ENCODE measurements at regions not wholly inside any gene's neighbourhood (a gene's known extent, or its start where the extent isn't known, plus 50 kb on each side); places are given as distances from the start of the nearest gene placed in this dataset.

DNA sequence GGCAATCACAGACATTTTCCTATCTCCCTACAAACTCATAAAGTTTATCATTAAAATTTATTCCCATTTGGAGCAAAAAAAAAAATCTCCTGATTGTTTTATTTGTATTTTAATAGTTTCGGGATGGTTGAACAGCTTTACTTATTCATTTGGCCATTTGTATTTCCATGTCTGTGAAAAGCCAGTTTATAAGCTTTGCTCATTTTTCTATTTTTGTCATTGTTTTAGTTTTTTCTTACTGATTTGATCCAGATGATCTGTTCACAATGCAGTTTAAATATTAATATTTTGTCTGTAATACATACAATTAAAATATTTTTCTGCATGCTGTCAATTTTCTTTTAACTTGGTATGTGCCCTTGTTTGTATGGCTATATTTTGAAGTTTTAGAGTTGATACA, 65.2 kb upstream of the CCN2 start:
- no peak overlapping the region for H3K27ac ChIP-seq (ENCODE audit: control insufficient read depth, insufficient read depth, low read length)
- H3K9me3 ChIP-seq (ENCODE audit: control insufficient read depth, low read depth, low read length), result no peaks in the 10 kb centered on the region
- H3K27me3 ChIP-seq (ENCODE audit: control insufficient read depth, extremely low read depth, insufficient read depth, low read length), result no peaks in the 10 kb centered on the region
- no peaks in the 10 kb centered on the region for H3K4me1 ChIP-seq (ENCODE audit: control insufficient read depth, extremely low read depth, insufficient read depth, low read length)
- H3K9me1 ChIP-seq (ENCODE audit: control insufficient read depth, extremely low read depth, insufficient read depth, low read length), result no peaks in the 10 kb centered on the region
- no peak overlapping the region for H3K4me3 ChIP-seq (ENCODE audit: control insufficient read depth in 2 of 3, extremely low read depth in 1 of 3, insufficient read depth in 2 of 3, low read depth in 1 of 3, low read length in 3 of 3)
- no peak for DNase-seq (ENCODE audit: low read depth, low spot score)
- no peak for FAIRE-seq
- no peaks in the 10 kb centered on the region for H3K79me2 ChIP-seq (ENCODE audit: control insufficient read depth, insufficient read depth, low read length)
- no peak overlapping the region for H2AFZ ChIP-seq (ENCODE audit: control insufficient read depth, low read length)
- TF ChIP-seq, protein P1, sequence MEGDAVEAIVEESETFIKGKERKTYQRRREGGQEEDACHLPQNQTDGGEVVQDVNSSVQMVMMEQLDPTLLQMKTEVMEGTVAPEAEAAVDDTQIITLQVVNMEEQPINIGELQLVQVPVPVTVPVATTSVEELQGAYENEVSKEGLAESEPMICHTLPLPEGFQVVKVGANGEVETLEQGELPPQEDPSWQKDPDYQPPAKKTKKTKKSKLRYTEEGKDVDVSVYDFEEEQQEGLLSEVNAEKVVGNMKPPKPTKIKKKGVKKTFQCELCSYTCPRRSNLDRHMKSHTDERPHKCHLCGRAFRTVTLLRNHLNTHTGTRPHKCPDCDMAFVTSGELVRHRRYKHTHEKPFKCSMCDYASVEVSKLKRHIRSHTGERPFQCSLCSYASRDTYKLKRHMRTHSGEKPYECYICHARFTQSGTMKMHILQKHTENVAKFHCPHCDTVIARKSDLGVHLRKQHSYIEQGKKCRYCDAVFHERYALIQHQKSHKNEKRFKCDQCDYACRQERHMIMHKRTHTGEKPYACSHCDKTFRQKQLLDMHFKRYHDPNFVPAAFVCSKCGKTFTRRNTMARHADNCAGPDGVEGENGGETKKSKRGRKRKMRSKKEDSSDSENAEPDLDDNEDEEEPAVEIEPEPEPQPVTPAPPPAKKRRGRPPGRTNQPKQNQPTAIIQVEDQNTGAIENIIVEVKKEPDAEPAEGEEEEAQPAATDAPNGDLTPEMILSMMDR (optimal IDR thresholded peaks at IDR 0.05 in 1 of 3, IDR thresholded peaks at IDR 0.05 in 1 of 3, conservative IDR thresholded peaks at IDR 0.05 in 1 of 3; ENCODE audit: extremely low read depth in 1 of 3, insufficient read depth in 2 of 3, low read length in 3 of 3), result no peak
- TF ChIP-seq EZH2 (IDR thresholded peaks at IDR 0.05; ENCODE audit: low read length), result no peak
- H3K36me3 ChIP-seq (ENCODE audit: control insufficient read depth in 2 of 2, extremely low read depth in 1 of 2, insufficient read depth in 2 of 2, low read length in 2 of 2), result no peaks in the 10 kb centered on the region
- dilution Hi-C loops (cut with MboI; ENCODE audit: extremely low pct_ligation_motif_present, low sequenced_read_pairs), result no loop called here
- H4K20me1 ChIP-seq (ENCODE audit: control insufficient read depth, extremely low read depth, insufficient read depth, low read length), result no peaks in the 10 kb centered on the region
- no peak overlapping the region for H3K9ac ChIP-seq (ENCODE audit: control insufficient read depth, extremely low read depth, insufficient read depth, low read length)
- no peak overlapping the region for H3K4me2 ChIP-seq (ENCODE audit: control insufficient read depth, extremely low read depth, insufficient read depth, low read depth, low read length)

DNA sequence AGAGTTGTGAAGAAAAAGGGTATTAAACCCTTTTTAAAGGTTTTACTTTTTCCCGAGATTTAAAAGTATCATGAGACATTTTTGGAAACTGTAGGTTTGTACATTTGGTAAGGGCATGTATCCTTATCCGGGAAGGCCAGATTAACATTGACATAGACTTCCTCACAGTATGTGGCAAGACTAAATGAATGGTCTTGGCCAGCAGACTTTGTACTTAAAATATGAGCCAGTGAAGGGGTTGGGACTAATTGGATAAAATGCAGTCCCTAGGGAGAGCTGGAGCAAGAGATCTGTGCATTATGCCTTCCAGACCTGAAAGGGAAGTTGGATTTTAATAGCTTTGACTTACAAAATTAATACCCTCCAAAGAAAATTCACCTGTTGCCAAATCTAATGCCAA, 60.4 kb upstream of the CCN2 start:
- no peak overlapping the region for H3K4me3 ChIP-seq (ENCODE audit: control insufficient read depth in 2 of 3, extremely low read depth in 1 of 3, insufficient read depth in 2 of 3, low read depth in 1 of 3, low read length in 3 of 3)
- no peaks in the 10 kb centered on the region for H3K36me3 ChIP-seq (ENCODE audit: control insufficient read depth in 2 of 2, extremely low read depth in 1 of 2, insufficient read depth in 2 of 2, low read length in 2 of 2)
- H3K79me2 ChIP-seq (ENCODE audit: control insufficient read depth, insufficient read depth, low read length), result no peaks in the 10 kb centered on the region
- H3K27ac ChIP-seq (ENCODE audit: control insufficient read depth, insufficient read depth, low read length), result no peak overlapping the region
- no peaks in the 10 kb centered on the region for H3K27me3 ChIP-seq (ENCODE audit: control insufficient read depth, extremely low read depth, insufficient read depth, low read length)
- no peak overlapping the region for H3K4me2 ChIP-seq (ENCODE audit: control insufficient read depth, extremely low read depth, insufficient read depth, low read depth, low read length)
- FAIRE-seq (no peak), DNase-seq (ENCODE audit: low read depth, low spot score) (no peak)
- H3K9ac ChIP-seq (ENCODE audit: control insufficient read depth, extremely low read depth, insufficient read depth, low read length), result no peak overlapping the region
- H4K20me1 ChIP-seq (ENCODE audit: control insufficient read depth, extremely low read depth, insufficient read depth, low read length), result no peaks in the 10 kb centered on the region
- no peak overlapping the region for H2AFZ ChIP-seq (ENCODE audit: control insufficient read depth, low read length)
- no peaks in the 10 kb centered on the region for H3K4me1 ChIP-seq (ENCODE audit: control insufficient read depth, extremely low read depth, insufficient read depth, low read length)
- no peaks in the 10 kb centered on the region for H3K9me1 ChIP-seq (ENCODE audit: control insufficient read depth, extremely low read depth, insufficient read depth, low read length)
- no peaks in the 10 kb centered on the region for H3K9me3 ChIP-seq (ENCODE audit: control insufficient read depth, low read depth, low read length)
- TF ChIP-seq, protein P1 (optimal IDR thresholded peaks at IDR 0.05 in 1 of 3, IDR thresholded peaks at IDR 0.05 in 1 of 3, conservative IDR thresholded peaks at IDR 0.05 in 1 of 3; ENCODE audit: extremely low read depth in 1 of 3, insufficient read depth in 2 of 3, low read length in 3 of 3), result no peak
- dilution Hi-C loops (cut with MboI; ENCODE audit: extremely low pct_ligation_motif_present, low sequenced_read_pairs), result no loop called here

All from keratinocyte (primary cell).